HL-60 (cell line): ENCODE measurements at regions not wholly inside any gene's neighbourhood (a gene's known extent, or its start where the extent isn't known, plus 50 kb on each side); places are given as distances from the start of the nearest gene placed in this dataset.

ENCODE experiments used
- GABPA ChIP-seq: IDR thresholded peaks from 2 replicates; pipeline ENCODE4 v1.6.1; 2012; ENCODE audit warnings: low read depth
- POLR2AphosphoS5 ChIP-seq: IDR thresholded peaks from 2 replicates; pipeline ENCODE4 v1.6.1; 2012; ENCODE audit warnings: low read depth
- SPI1 ChIP-seq: IDR thresholded peaks from 2 replicates; pipeline ENCODE4 v1.6.1; 2012; ENCODE audit warnings: low read depth, mild to moderate bottlenecking, borderline replicate concordance
- TF ChIP-seq, protein P1 (sequence below): IDR thresholded peaks from one replicate; pipeline ENCODE4 v1.5.1; 2011; ENCODE audit warnings: low read length, control low read depth, inconsistent platforms; ENCODE audit not compliant: insufficient read depth
- TF ChIP-seq, protein P2 (sequence below): IDR thresholded peaks from 2 replicates; pipeline ENCODE4 v1.6.1; 2012; ENCODE audit warnings: low read depth; ENCODE audit not compliant: insufficient replicate concordance

DNA sequence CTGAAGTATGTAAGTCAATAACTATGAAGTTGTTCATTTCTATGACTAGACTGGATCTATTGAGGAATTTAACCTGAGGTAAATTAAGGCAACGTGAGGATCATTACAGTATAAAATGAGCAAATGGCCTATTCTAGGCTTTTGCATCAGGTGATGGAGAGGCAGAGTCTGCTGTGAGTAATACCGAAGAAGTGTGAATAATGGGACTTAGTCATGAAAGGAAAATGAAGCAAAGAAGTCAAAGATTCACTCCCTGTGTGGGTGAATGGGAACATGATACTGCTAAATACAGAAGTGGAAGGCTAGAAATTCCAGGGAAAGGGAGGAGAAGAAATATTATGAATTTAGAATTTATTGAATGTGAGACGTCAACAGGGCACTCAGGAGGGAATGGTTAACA is 774.1 kb downstream of the LIG4 start:
- TF ChIP-seq, protein P1, sequence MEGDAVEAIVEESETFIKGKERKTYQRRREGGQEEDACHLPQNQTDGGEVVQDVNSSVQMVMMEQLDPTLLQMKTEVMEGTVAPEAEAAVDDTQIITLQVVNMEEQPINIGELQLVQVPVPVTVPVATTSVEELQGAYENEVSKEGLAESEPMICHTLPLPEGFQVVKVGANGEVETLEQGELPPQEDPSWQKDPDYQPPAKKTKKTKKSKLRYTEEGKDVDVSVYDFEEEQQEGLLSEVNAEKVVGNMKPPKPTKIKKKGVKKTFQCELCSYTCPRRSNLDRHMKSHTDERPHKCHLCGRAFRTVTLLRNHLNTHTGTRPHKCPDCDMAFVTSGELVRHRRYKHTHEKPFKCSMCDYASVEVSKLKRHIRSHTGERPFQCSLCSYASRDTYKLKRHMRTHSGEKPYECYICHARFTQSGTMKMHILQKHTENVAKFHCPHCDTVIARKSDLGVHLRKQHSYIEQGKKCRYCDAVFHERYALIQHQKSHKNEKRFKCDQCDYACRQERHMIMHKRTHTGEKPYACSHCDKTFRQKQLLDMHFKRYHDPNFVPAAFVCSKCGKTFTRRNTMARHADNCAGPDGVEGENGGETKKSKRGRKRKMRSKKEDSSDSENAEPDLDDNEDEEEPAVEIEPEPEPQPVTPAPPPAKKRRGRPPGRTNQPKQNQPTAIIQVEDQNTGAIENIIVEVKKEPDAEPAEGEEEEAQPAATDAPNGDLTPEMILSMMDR = no peak
- TF ChIP-seq, protein P2, sequence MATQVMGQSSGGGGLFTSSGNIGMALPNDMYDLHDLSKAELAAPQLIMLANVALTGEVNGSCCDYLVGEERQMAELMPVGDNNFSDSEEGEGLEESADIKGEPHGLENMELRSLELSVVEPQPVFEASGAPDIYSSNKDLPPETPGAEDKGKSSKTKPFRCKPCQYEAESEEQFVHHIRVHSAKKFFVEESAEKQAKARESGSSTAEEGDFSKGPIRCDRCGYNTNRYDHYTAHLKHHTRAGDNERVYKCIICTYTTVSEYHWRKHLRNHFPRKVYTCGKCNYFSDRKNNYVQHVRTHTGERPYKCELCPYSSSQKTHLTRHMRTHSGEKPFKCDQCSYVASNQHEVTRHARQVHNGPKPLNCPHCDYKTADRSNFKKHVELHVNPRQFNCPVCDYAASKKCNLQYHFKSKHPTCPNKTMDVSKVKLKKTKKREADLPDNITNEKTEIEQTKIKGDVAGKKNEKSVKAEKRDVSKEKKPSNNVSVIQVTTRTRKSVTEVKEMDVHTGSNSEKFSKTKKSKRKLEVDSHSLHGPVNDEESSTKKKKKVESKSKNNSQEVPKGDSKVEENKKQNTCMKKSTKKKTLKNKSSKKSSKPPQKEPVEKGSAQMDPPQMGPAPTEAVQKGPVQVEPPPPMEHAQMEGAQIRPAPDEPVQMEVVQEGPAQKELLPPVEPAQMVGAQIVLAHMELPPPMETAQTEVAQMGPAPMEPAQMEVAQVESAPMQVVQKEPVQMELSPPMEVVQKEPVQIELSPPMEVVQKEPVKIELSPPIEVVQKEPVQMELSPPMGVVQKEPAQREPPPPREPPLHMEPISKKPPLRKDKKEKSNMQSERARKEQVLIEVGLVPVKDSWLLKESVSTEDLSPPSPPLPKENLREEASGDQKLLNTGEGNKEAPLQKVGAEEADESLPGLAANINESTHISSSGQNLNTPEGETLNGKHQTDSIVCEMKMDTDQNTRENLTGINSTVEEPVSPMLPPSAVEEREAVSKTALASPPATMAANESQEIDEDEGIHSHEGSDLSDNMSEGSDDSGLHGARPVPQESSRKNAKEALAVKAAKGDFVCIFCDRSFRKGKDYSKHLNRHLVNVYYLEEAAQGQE = no peak
- no peak for TF ChIP-seq POLR2AphosphoS5
- TF ChIP-seq GABPA = no peak
- TF ChIP-seq SPI1 = no peak
